Epithelial cell of esophagus (primary cell): ENCODE measurements at regions not wholly inside any gene's neighbourhood (a gene's known extent, or its start where the extent isn't known, plus 50 kb on each side); places are given as distances from the start of the nearest gene placed in this dataset.

Experiments
- DNase-seq: peaks from one replicate; pipeline ENCODE4 v3.0.0; 2010; ENCODE audit warnings: low read depth
- H3K4me3 ChIP-seq: 2 replicates; pipeline ENCODE4 v1.5.1; 2011; ENCODE audit warnings: mild to moderate bottlenecking, low read length, control low read depth
- CTCF ChIP-seq: IDR thresholded peaks from 2 replicates; pipeline ENCODE4 v1.5.1; 2011; ENCODE audit warnings: low read depth, mild to moderate bottlenecking, low read length, control low read depth, inconsistent platforms; ENCODE audit not compliant: insufficient read depth; ENCODE audit errors: missing control alignments

- TF ChIP-seq CTCF: no peak
- DNase-seq: peak; percentile 46
- H3K4me3 ChIP-seq: no peak overlapping the region
Observed at GRCh38 chr21:37983336-37984095, 67.3 kb upstream of the KCNJ6 start.

- no peak for TF ChIP-seq CTCF
- no peak for DNase-seq
- H3K4me3 ChIP-seq: no peak overlapping the region
Observed at GRCh38 chr21:37984416-37984815, 68.2 kb upstream of the KCNJ6 start.

- H3K4me3 ChIP-seq: no peak overlapping the region
- DNase-seq: no peak
- no peak for TF ChIP-seq CTCF
Observed at GRCh38 chr21:37986000-37986399, 69.7 kb upstream of the KCNJ6 start.

GRCh38 chr21:37986751-37987399 is 70.6 kb upstream of the KCNJ6 start:
- DNase-seq: no peak
- no peak overlapping the region for H3K4me3 ChIP-seq
- TF ChIP-seq CTCF: no peak

GRCh38 chr21:37987668-37988067 is 71.4 kb upstream of the KCNJ6 start:
- TF ChIP-seq CTCF: no peak
- no peak overlapping the region for H3K4me3 ChIP-seq
- DNase-seq: no peak

- TF ChIP-seq CTCF: no peak
Observed at GRCh38 chr21:37993071-37993470, 76.8 kb upstream of the KCNJ6 start.

GRCh38 chr21:37994211-37994610 is 78.0 kb upstream of the KCNJ6 start:
- TF ChIP-seq CTCF: no peak

More at GRCh38 chr21:37993071-37993470, 76.8 kb upstream of the KCNJ6 start:
- H3K4me3 ChIP-seq: no peak overlapping the region
- no peak for DNase-seq

More at GRCh38 chr21:37994211-37994610, 78.0 kb upstream of the KCNJ6 start:
- no peak overlapping the region for H3K4me3 ChIP-seq
- peak; percentile 16 for DNase-seq
